Ascending aorta (tissue), 2 donors: ENCODE measurements at regions not wholly inside any gene's neighbourhood (a gene's known extent, or its start where the extent isn't known, plus 50 kb on each side); places are given as distances from the start of the nearest gene placed in this dataset.

Source experiments
- DNase-seq, 2 donors: peaks; one replicate each; pipeline ENCODE4 v3.0.0-alpha.2; 2019; ENCODE audit warnings: low spot score in 2 of 2
- H3K27ac ChIP-seq, 2 donors: fragments of 200-600 bp; sonication (generic); one replicate each; pipeline ENCODE4 v1.5.1; 2016 to 2017; ENCODE audit warnings: mild to moderate bottlenecking in 1 of 2
- H3K27me3 ChIP-seq: fragments of 200-600 bp; sonication (generic); one replicate; pipeline ENCODE4 v1.5.1; 2017
- H3K36me3 ChIP-seq, 2 donors: fragments of 200-600 bp; sonication (generic); one replicate each; pipeline ENCODE4 v1.5.1; 2016
- H3K4me1 ChIP-seq, 2 donors: fragments of 200-600 bp; sonication (generic); one replicate each; pipeline ENCODE4 v1.5.1; 2016 to 2017; ENCODE audit warnings: mild to moderate bottlenecking in 1 of 2
- H3K4me3 ChIP-seq, 2 donors: fragments of 200-600 bp; sonication (generic); one replicate each; pipeline ENCODE4 v1.5.1; 2016 to 2017; ENCODE audit warnings: mild to moderate bottlenecking in 1 of 2
- H3K9me3 ChIP-seq, 2 donors: fragments of 200-600 bp; sonication (generic); one replicate each; pipeline ENCODE4 v1.5.1; 2016
- CTCF ChIP-seq, 3 experiments: fragments of 200-600 bp in 2 of 3; fragments of 450-650 bp in 1 of 3; sonication (generic) in 2 of 3; IDR thresholded peaks; one replicate each; pipeline ENCODE4 v1.5.1; 2016 to 2019; ENCODE audit warnings: antibody characterized with exemption in 3 of 3, mild to moderate bottlenecking in 1 of 3, moderate library complexity in 1 of 3
- intact Hi-C: fragments of 100-400 bp; cut with DNase I; formaldehyde crosslinking; loops from one replicate; pipeline ENCODE4 v1.15.1; 2023

DNA sequence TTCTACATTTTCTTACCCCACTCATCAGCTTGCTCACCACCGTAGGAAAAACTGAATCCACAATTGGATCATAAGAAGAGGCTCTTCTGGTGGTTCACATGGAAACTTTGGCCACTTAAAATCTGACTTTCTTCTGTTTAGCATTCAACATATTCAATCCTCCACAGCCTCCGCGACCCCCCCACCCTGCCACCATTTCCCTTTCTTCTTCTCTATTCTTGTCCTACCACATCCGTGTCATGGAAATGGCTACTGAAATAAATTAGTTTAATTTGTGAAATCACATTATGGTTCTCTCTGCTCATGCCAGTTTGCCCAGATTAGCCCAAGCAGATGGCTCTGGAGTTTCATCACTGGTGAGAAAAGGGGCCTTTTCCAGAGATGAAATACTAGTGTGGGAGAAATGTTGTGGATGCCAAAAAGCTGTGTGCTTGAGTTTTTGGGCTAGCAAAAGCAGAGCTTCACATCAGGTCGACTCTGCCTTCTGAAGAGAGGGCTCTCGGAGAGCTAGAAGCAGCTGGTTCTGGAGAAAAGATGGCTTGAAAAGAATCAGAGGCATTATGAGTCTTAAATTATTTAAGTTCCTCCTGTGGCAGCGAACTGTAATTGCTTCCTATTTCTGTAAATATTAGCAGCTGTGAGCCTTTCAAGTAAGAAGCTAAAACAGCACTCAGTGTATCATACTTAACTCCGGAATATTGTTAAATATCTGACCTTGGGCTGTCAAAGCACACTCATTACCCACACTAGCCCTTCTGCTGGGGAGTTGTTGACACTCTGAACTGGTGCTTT, 107.1 kb downstream of the MAT2B start:
- no peak for TF ChIP-seq CTCF (IDR thresholded peaks at IDR 0.05)
- H3K4me3 ChIP-seq, result no peak overlapping the region
- H3K36me3 ChIP-seq, result no peaks in the 10 kb centered on the region
- no peak overlapping the region for H3K27ac ChIP-seq
- DNase-seq, result no peak
- no peaks in the 10 kb centered on the region for H3K9me3 ChIP-seq
- intact Hi-C loops, result no loop called here
- H3K4me1 ChIP-seq, result no peaks in the 10 kb centered on the region
- no peaks in the 10 kb centered on the region for H3K27me3 ChIP-seq

GRCh38 chr5:163613150-163613442, 107.7 kb downstream of the MAT2B start:
- no peak for TF ChIP-seq CTCF (IDR thresholded peaks at IDR 0.05)
- H3K27ac ChIP-seq, result no peak overlapping the region
- DNase-seq, result no peak
- H3K9me3 ChIP-seq, result no peaks in the 10 kb centered on the region
- intact Hi-C loops, result no loop called here
- H3K36me3 ChIP-seq, result no peaks in the 10 kb centered on the region
- no peak overlapping the region for H3K4me3 ChIP-seq
- H3K4me1 ChIP-seq, result no peaks in the 10 kb centered on the region
- no peaks in the 10 kb centered on the region for H3K27me3 ChIP-seq

DNA sequence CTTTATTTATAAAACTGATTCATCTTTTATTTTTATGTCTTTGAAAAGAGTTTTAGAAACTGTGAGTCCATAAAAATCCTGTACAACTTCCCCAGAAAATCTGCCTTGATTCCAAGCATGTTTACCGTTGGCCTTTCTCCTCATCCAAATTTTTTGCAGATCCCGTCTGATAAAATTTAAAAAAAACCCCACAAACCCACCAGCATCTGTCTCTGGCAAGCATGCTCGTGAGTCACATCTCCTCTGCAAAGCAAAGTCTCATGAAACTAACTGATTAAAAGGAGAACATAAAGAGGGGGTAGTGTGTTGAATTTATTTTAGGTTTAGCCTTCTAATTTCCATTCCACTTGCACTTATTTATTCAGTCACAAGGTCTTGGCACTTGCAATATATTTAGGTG, 109.4 kb downstream of the MAT2B start:
- no peaks in the 10 kb centered on the region for H3K4me1 ChIP-seq
- H3K4me3 ChIP-seq, result no peak overlapping the region
- intact Hi-C loops, result no loop called here
- H3K36me3 ChIP-seq, result no peaks in the 10 kb centered on the region
- DNase-seq, result no peak
- H3K9me3 ChIP-seq, result no peaks in the 10 kb centered on the region
- no peaks in the 10 kb centered on the region for H3K27me3 ChIP-seq
- no peak overlapping the region for H3K27ac ChIP-seq
- TF ChIP-seq CTCF (IDR thresholded peaks at IDR 0.05), result no peak

- Histone ChIP-seq H3K36me3 (no peaks in the 10 kb centered on the region), H3K4me1 (no peaks in the 10 kb centered on the region), H3K9me3 (no peaks in the 10 kb centered on the region), H3K4me3 (no peak overlapping the region), H3K27ac (no peak overlapping the region), H3K27me3 (no peaks in the 10 kb centered on the region)
- no peak for TF ChIP-seq CTCF (IDR thresholded peaks at IDR 0.05)
- DNase-seq, result no peak
- intact Hi-C loops, result no loop called here
Measured at GRCh38 chr5:163619273-163619934, 114.0 kb downstream of the MAT2B start.

DNA sequence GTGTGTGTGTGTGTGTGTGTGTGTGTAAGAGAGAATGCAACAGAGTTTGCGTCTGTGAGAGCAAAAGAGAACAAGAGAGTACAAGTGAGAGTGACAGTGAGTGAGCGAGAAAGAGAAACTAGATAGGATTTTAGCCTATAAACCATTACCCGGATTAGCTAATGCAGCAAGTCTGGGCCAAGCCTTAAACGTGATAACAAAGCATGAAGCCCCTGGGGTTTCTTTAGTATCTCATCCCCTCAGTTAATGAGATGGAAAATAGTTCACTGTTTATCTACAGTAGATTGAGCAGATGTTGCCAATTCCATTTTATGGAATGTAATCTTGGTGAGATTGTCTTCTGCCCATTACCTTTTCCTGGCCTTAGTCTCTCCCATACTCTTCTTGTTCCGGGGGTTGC, 114.5 kb downstream of the MAT2B start:
- Histone ChIP-seq H3K4me1 (no peaks in the 10 kb centered on the region), H3K9me3 (no peaks in the 10 kb centered on the region), H3K27ac (no peak overlapping the region), H3K36me3 (no peaks in the 10 kb centered on the region), H3K4me3 (no peak overlapping the region), H3K27me3 (no peaks in the 10 kb centered on the region)
- DNase-seq, result no peak
- TF ChIP-seq CTCF (IDR thresholded peaks at IDR 0.05), result no peak
- intact Hi-C loops, result no loop called here
